HG03439 (cell line): ENCODE measurements at regions not wholly inside any gene's neighbourhood (a gene's known extent, or its start where the extent isn't known, plus 50 kb on each side); places are given as distances from the start of the nearest gene placed in this dataset.
A peak's percentile ranks its signal among the peaks of the same experiment; 100 is the strongest.
"Not testable (repeated sequence)": the region's sequence is repeated elsewhere in the genome, so short reads cannot be mapped to it uniquely, and the experiment has no call there.

Experiments
- ATAC-seq: cut with Tn5 transposase; IDR thresholded peaks from one replicate; pipeline ENCODE4 v1.9.1; 2021; ENCODE audit warnings: mild to moderate bottlenecking, moderate library complexity; ENCODE audit not compliant: unreplicated experiment

DNA sequence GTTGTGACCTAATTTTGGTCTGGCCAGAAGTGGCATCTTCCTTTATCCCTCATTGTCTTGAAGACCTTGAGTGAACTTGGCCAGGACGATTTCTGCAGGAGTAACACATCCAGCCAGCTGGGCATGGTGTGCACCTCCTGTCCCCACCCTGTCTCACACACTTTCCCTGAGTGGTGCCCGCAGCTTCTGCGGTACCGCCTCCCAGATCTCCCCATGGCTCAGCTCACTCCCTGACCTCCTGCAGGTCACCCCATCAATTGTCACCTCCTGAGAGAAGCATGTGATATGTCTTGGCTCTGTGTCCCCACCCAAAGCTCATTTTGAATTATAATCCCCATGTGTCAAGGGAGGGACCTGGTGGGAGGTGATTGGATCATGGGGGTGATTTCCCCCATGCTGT, 50.2 kb upstream of the TP53I11 start:
- no peak for ATAC-seq

DNA sequence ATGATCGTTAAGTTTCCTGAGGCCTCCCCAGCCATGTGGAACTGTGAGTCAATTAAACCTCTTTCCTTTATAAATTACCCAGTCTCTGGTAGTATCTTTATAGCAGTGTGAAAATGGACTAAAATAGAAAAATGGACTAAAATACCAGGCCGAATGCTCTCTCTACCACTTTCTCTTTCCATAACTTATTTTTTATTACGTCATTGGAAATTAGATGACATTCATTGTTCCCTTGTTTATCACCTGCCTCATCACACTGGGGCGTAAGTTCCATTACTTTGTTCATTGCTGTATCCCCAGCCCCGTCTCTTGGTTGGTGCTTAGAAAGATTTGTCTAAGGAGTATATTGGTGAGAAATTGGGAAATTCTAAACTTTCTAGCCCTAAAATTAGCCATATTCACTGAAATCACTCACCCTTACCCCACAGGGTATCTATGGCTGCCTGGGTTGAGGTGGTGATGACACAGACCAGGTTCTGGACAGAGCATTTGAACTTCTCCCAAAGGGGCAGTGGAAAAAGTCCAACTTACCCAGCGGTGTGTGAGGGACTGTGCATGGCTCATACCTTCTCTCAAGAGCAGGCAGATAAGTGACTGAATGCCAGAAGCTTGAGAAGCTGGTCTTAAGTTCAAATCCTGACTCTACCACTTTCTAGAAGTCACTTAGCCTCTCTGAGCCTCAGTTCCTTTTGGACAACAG, 50.9 kb upstream of the TP53I11 start:
- no peak for ATAC-seq

DNA sequence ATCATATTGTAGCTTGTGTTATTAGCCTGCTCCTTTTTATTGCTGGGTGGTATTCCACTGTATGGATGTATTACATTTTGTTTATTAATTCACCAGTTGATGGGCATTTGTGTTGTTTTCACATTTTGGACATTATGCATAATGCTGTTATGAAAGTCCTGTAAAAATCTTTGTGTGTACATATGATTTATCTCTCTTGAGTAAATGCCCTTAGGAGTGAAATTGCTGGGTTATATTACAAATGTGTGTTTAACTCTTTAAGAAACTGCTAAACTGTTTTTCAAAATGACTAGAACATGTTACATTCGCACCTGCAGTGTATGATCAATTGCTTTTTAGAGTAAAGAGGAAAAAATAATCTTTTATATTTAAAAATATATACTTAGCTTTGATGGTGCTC, 54.4 kb upstream of the TP53I11 start:
- ATAC-seq: no peak

DNA sequence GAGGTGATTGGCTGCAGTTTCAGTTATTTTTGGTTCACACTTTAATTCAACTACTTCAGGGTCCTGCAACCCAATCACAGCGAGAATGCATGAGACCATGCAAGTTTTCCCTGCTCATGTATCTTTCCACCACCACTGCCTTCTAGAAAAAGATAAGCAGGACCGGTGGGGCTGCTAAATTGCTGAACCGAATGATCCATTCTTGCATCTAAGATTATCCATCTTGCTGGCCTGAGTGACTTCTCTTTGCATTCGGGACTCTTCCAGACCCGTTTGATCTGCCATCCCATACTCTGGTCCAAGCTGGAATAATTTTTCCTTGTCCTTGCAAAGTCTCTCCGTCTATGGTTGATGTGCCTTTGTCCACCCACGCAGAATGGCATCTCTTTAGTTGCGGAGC, 56.3 kb upstream of the TP53I11 start:
- no peak for ATAC-seq

DNA sequence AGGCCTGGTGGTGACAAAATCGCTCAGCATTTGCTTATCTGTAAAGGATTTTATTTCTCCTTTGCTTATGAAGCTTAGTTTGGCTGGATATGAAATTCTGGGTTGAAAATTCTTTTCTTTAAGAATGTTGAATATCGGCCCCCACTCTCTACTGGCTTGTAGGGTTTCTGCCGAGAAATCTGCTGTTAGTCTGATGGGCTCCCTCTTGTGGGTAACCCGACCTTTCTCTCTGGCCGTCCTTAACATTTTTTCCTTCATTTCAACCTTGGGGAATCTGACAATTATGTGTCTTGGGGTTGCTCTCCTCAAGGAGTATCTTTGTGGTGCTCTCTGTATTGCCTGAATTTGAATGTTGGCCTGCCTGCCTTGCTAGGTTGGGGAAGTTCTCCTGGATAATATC, 65.3 kb upstream of the TP53I11 start:
- ATAC-seq: not testable (repeated sequence)

DNA sequence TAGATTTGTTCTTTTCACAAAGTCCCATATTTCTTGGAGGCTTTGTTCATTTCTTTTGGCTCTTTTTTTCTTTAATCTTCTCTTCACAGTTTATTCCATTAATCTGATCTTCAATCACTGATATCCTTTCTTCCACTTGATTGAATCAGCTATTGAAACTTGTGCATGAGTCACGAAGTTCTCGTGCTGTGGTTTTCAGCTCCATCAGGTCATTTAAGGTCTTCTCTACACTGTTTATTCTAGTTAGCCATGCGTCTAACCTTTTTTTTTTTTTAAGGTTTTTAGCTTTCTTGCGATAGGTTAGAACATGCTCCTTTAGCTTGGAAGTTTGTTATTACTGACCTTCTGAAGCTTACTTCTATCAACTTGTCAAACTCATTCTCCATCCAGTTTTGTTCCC, 65.8 kb upstream of the TP53I11 start:
- ATAC-seq: not testable (repeated sequence)

DNA sequence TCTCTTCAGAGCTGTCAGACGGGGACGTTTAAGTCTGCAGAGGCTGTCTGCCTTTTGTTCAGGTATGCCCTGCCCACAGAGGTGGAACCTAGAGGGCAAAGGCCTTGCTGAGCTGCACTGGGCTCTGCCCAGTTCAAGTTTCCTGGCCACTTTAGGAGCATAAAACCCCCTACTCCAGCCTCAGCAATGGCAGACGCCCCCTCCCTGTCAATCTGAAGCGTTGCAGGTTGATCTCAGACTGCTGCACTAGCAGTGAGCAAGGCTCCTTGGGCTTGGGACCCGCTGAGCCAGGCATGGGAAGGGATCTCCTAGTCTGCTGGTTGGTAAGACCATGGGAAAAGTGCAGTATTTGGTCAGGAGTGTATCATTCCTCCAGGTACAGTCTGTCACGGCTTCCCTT, 66.6 kb upstream of the TP53I11 start:
- no peak for ATAC-seq

DNA sequence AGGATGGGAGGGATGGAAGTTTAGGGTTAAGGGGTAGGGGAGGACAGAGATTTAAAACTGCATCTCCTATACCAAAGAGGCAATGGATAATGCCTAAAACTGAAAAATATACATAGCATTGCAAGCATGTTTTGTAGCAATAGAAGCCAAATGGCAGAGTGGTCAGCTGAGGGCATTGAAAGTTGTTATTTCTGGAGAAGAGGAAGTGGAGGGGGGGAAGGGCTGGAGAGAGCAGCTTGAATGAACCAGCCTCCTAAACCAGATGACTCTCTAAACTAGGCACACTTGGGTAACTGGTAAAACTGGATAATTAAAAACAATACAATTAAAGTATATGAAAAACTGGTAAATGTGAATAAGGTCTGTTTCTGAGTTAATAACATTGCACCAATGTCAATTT, 70.3 kb upstream of the TP53I11 start:
- no peak for ATAC-seq

DNA sequence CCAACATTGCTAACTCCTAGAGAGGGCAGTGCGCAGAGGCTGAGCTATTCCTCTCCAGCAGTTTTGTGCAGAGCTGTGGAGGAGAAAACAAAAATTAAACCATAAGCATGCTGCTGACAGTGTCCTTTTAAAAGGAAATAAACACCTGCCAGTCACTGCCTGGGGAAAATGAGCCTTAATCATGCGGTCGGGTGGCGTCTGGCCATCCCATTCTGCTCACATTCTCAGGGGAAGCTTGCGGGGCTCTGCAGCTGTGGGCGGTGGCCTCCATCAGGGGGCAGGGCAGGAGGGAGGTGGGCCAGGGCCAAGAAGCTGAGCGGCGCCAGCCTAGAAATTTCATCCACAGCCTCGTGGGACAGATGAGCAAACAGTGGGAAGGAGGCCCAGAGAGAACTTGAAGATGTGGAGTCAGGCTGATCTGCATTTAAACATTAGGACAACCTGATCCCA, 71.0 kb upstream of the TP53I11 start:
- ATAC-seq: no peak

DNA sequence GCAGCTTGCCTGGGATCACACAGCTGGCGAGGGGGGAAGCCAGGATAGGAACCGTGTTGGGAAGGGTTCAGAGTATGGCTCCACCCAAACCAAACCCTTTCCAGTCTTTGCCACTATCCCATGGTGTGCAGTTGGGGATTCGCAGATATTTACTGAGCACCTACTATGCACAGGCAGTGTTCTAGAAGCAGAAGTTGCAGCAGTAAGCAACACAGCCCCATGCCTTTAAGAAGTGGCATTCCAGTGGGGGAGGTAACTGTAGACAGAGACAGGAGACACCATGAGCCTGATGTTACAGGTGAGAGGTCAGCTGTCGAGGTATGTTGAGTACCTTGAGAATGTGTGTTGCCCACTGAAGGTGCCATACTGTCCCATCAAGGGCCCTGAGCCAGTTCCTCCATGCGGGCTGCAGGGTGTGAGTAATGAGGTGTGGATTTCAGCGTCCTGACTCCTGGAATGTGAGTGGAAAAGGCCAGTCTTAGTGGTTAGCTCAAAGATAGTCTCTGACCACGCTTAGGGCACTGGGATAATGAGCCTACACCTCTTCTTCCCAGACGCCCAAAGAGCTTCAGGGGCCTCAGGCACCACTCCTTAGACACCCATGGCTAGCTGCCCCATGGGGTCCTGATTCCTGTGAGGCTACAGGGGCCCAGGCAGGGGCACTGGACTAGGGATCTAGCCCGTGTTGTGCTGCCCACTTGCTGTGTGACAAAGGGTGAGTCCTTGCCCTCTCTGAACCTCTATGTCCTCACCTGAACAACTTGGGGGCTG, 71.8 kb upstream of the TP53I11 start:
- ATAC-seq: no peak

DNA sequence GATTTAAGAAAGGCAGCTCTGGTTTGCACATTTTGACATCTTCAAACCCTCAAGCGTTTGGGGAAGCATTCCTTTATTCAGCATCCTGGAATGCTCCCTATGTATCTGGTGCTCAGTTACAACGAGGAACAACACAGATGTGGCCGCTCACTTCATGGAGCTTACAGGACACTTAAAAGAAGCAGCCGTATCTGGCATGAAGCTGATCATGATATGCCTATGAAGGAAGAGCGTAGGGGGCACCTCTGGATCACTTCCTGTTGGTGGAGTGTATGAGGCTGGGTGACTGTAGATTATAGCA, 72.3 kb upstream of the TP53I11 start:
- no peak for ATAC-seq

DNA sequence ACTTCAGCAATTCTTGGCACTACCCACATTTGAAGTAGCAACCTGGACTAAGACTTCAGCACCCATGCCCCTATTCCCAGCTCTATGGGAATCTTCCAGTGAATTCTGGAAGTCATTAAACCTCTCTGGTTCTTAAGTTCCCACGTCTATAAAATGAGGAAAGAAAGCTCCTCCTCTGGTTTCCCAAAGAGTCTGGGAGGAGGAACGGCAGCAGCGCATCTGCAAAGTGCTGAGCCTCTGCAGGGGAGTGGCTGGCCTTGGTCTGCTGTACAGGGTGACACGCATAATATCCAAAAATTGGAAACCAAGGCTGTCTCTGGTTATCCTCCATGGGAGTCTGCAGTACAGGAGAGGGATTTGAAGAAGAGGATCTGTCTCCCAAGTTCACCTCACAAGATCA, 73.6 kb upstream of the TP53I11 start:
- ATAC-seq: no peak

DNA sequence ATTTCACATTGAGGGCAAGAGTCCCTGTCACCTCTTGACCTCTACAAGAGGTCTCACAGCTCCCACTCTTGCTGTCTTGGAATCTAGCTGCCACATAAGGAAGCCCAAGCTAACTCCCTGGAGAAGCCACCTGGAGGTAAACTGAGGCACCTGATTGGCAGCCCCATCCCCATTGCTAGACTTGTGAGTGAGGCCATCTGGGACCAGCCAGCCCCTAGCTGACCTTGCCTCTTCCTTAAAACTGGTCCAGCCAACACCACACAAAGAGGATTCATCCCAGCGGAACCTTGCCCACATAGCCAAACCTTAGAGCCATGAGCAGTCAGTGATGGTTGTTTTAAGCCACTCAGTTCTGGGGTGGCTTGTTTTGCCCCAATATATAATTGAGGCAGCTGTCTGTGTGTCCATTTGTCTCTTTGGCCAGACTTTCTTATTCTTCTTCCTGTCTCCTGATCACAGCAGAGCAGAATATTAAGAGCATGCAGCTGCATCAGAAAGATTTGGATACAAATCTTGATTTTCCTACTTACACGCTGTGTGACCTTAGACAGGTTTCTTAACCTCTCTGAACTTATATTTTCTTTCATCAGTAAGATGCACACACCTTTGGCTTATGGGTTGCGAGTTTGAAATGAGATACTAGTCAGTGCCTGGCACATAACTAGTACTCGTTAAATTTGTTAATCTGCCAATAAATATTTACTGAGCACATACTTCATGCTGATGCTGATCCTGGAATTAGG, 74.3 kb upstream of the TP53I11 start:
- ATAC-seq: no peak

DNA sequence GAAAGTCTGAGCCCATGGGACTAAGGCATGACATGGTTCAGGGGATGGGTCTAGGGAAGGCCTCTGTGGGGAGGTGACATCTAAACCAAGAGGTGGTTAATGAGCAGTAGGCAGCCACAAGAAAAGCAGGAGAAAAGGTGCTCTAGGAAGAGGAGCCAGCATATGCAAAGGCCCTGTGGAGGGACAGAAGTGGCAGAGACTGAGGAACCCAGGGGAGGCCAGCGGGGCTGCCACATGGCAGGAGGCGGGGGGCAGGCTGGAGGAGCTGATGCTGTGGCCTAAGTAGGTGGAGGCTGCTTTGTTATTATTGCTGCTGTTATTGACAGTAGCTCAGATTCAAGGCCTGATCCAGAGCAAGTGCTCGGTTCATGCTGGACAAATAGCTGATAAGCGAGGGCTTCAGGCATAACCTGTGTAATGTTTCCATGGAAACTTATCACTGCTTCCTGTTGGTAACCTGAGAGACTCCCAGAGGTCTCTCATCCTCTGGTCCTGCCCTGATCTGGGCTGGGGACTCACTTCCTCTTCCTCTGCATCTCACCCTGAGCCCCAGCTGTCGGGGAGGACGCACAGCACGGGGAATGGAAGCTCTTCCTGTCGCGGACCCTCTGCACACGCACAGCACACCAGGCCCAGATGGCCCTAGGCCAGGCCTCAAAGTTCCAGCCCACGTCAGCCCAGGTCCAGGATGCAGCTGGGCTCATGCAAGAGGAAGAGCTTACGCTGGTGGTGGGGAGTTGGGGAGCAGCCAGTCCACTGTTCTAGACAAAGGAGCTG, 75.2 kb upstream of the TP53I11 start:
- ATAC-seq: no peak

DNA sequence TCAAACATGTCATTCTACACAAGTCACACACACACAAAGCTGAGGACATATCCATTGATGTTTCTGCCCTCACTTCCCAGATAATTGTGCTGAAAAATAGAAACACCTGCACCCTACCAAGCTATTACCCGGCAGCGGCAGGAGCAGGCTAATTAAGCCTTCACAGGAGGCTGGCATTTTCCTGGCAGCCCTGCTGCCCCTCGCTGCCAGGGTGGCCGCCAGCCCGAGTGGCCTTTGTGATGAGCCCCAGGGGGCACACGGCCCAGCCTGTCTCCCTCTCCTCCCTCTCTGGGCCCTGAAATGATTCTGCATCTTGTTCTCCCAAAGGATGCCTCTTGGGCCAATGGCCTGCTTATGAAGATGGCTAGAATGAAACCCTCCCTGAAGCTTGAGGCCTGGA, 76.2 kb upstream of the TP53I11 start:
- ATAC-seq: no peak

DNA sequence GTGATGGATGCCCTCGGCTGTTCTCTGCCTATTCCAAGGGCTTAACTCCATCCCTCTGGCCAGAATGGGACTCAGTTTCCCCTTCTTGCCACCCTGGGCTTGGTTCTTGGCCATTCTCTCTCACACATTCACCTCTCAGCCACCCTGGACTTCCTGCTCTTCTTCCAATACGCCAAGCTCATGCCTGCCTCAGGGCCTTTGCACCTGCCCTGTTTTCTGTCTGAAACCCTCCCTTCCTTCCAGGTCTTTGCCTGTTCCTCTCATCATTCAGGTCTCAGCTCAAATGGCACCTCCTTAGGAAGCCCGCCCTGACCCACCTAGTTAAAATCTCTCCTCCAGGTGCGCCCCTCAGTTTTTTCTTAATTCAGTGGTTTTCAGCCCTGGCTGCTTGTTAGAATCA, 76.6 kb upstream of the TP53I11 start:
- no peak for ATAC-seq

DNA sequence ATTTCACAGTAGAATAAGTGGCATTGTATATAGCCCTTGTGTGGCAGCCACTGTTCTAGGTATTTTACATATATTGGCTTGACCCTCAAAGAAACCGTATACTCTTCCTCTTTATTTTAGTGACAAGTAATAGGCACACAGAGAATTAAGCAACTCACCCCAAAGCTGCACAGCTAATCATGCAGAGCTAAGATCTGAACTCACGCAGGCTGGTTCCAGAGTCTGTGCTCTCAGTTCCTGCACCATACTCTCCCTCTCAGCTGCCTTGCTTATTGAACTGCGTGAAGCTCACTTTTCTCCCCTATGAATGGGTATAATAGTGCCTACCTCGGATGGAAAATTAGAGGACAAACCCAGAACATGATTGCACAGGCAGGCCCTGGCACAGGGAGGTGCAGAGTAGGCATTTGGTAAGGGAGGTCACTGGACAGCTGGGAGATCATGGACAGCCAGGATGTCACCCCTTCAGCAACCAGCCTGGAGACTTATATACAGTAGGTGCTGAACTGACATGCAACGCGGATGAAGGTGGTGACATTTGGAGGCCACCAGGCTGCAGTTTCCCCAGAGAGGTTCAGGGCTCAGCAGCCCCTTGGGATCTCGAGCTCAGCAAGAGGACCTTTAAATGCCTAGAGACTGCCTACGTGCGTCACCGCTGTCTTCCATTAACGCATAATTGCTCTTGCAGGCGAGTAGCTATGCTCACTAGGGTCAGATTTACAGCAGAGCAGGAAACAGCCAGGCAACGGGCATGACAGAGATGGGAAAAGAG, 78.4 kb upstream of the TP53I11 start:
- ATAC-seq: no peak

DNA sequence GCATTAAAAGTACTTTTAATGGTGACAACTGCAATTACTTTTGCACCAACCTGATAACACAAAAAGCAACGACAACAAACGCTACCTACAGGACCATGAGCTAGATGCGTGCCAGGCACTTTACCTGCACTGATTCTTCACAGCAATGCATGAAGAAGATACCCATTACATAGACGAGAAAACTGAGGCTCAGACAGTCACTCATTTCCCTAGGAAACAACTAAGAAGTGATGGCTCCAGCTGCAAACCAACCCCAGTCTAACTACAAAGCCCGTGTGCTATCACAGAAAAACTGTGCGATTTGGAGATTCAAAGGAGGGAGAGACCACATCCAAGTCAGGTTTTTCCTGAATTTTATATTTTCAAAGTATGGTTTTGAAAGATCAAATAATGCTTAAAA, 80.1 kb upstream of the TP53I11 start:
- ATAC-seq: no peak

DNA sequence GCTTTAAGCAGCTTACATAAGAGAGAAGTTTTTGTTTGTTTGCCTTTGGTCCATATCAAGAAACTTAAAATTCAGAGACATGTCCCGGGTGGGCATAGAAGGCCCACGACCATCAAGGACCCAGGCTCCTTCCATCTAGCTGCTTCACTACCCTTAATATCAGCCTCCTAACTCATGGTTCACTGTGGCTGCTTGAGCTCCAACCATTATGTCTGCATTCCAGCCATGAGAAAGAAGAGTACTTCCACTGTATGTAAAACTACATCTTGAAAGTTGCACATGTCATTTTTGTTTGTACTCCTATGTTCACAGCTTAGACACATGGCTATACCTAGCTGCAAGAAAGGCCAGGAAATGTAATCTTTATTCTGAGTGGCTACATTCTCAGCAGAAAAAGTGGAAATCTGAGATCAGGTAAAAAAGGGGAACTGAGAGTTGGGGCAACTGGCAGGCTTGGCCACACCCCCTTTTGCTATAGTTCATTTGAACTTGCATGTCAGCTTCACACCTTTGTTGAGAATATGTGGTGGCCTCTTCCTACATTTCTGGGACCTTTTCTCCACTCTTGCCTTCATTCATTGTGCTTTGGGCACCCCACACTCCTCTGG, 81.3 kb upstream of the TP53I11 start:
- peak; percentile 58 for ATAC-seq

DNA sequence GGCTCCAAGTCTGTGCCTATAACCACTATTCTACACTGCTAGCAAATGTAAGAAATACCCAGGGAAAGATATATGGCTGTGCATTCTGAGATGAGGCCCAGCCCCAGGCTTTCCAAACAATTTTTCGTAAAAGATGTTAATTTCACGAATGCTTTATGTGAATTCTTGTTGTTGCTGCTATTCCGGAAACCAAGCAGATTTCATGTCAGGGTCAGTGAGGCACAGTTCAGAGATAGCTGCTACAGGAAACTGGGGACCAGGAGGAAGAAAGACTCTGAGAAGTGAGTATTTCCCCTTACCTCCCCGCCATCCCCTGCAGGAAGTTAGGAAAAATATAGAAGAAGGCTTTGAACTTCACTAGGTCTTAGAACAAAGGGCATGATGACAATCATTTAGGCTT, 84.7 kb upstream of the TP53I11 start:
- no peak for ATAC-seq
